ENCODE measurements at regions not wholly inside any gene's neighbourhood (a gene's known extent, or its start where the extent isn't known, plus 50 kb on each side); places are given as distances from the start of the nearest gene placed in this dataset.

GRCh38 chr12:107304588-107305532 is 211.5 kb upstream of the CRY1 start:
- no peak for TF ChIP-seq POLR2A (IDR thresholded peaks at IDR 0.05; ENCODE audit: low read depth, low read length)
- TF ChIP-seq MYC (IDR thresholded peaks at IDR 0.05; ENCODE audit: low read depth, low read length), result no peak
- no peak for TF ChIP-seq JUN (IDR thresholded peaks at IDR 0.05; ENCODE audit: borderline replicate concordance, insufficient read depth, insufficient read length, low read depth)
- Histone ChIP-seq H3K27me3 (ENCODE audit: control insufficient read depth in 2 of 2, insufficient read depth in 2 of 2, low read length in 2 of 2) (peaks cover 3 to 6% of the 10 kb centered on the region in 2 experiments), H3K4me1 (ENCODE audit: control insufficient read depth, extremely low read depth, insufficient read depth, low read length) (no peaks in the 10 kb centered on the region), H3K9me3 (replicated peaks; ENCODE audit: control insufficient read depth, insufficient read depth, low read length) (no peaks in the 10 kb centered on the region), H3K4me3 (replicated peaks in 1 of 3; ENCODE audit: insufficient read depth in 1 of 3, low read depth in 1 of 3, low read length in 3 of 3) (no peak overlapping the region), H4K20me1 (replicated peaks; ENCODE audit: control insufficient read depth, extremely low read depth, insufficient read depth, low read length) (no peaks in the 10 kb centered on the region), H3K9me1 (replicated peaks; ENCODE audit: control insufficient read depth, extremely low read depth, insufficient read depth, low read length) (no peaks in the 10 kb centered on the region), H3K36me3 (ENCODE audit: control insufficient read depth in 2 of 2, extremely low read depth in 1 of 2, insufficient read depth in 2 of 2, low read length in 2 of 2) (no peaks in the 10 kb centered on the region), H3K79me2 (ENCODE audit: control insufficient read depth, insufficient read depth, low read length) (no peaks in the 10 kb centered on the region), H3K27ac (ENCODE audit: insufficient read depth, low read depth, low read length) (no peak overlapping the region), H3K9ac (replicated peaks; ENCODE audit: extremely low read depth, insufficient read depth, low read length) (no peak overlapping the region), H3K4me2 (ENCODE audit: insufficient read depth, low read length) (no peak overlapping the region), H2AFZ (ENCODE audit: low read depth, low read length) (no peak overlapping the region)
- FAIRE-seq (no peak), DNase-seq (ENCODE audit: low read depth, low spot score) (no peak)
- no TSS peak for BruUV-seq (replicated peaks)
- intact Hi-C loops (cut with micrococcal nuclease) (no loop called here), dilution Hi-C loops (cut with MboI; ENCODE audit: extremely low pct_ligation_motif_present, low sequenced_read_pairs) (no loop called here)
- CTCF ChIA-PET, result interaction anchor here (1.1 kb wide), 1 partner anchor 25 kb away, joined by 3 read pairs; no protein-coding TSS in a partner anchor
- POLR2A ChIA-PET, result no interaction called here

GRCh38 chr12:107306141-107306659 is 212.9 kb upstream of the CRY1 start:
- no TSS peak for BruUV-seq (replicated peaks)
- H3K4me2 ChIP-seq (ENCODE audit: insufficient read depth, low read length), result no peak overlapping the region
- TF ChIP-seq EZH2 (IDR thresholded peaks at IDR 0.05; ENCODE audit: borderline replicate concordance, low read depth, low read length, severe bottlenecking), result no peak
- TF ChIP-seq FOS (IDR thresholded peaks at IDR 0.05; ENCODE audit: borderline replicate concordance, insufficient read depth, low read length), result no peak
- TF ChIP-seq JUN (IDR thresholded peaks at IDR 0.05; ENCODE audit: borderline replicate concordance, insufficient read depth, insufficient read length, low read depth), result no peak
- TF ChIP-seq GATA2 (IDR thresholded peaks at IDR 0.05; ENCODE audit: insufficient read depth, insufficient read length, low read depth, low read length), result no peak
- TF ChIP-seq MYC (IDR thresholded peaks at IDR 0.05; ENCODE audit: low read depth, low read length), result no peak
- no peak for TF ChIP-seq POLR2A (IDR thresholded peaks at IDR 0.05; ENCODE audit: low read depth, low read length)
- TF ChIP-seq, protein P1, sequence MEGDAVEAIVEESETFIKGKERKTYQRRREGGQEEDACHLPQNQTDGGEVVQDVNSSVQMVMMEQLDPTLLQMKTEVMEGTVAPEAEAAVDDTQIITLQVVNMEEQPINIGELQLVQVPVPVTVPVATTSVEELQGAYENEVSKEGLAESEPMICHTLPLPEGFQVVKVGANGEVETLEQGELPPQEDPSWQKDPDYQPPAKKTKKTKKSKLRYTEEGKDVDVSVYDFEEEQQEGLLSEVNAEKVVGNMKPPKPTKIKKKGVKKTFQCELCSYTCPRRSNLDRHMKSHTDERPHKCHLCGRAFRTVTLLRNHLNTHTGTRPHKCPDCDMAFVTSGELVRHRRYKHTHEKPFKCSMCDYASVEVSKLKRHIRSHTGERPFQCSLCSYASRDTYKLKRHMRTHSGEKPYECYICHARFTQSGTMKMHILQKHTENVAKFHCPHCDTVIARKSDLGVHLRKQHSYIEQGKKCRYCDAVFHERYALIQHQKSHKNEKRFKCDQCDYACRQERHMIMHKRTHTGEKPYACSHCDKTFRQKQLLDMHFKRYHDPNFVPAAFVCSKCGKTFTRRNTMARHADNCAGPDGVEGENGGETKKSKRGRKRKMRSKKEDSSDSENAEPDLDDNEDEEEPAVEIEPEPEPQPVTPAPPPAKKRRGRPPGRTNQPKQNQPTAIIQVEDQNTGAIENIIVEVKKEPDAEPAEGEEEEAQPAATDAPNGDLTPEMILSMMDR (IDR thresholded peaks at IDR 0.05; ENCODE audit: extremely low read depth in 1 of 2, insufficient read depth in 1 of 2, low read depth in 1 of 2, low read length in 2 of 2), result no peak
- no peak for TF ChIP-seq POLR2AphosphoS5 (IDR thresholded peaks at IDR 0.05; ENCODE audit: insufficient read depth, low read depth, low read length)
- TF ChIP-seq MAX (IDR thresholded peaks at IDR 0.05; ENCODE audit: insufficient read depth, insufficient read length), result no peak
- H3K27me3 ChIP-seq (ENCODE audit: control insufficient read depth in 2 of 2, insufficient read depth in 2 of 2, low read length in 2 of 2), result peaks cover 3 to 6% of the 10 kb centered on the region in 2 experiments
- no peak overlapping the region for H2AFZ ChIP-seq (ENCODE audit: low read depth, low read length)
- no peak overlapping the region for H3K4me3 ChIP-seq (replicated peaks in 1 of 3; ENCODE audit: insufficient read depth in 1 of 3, low read depth in 1 of 3, low read length in 3 of 3)
- no peaks in the 10 kb centered on the region for H3K4me1 ChIP-seq (ENCODE audit: control insufficient read depth, extremely low read depth, insufficient read depth, low read length)
- no peaks in the 10 kb centered on the region for H3K9me3 ChIP-seq (replicated peaks; ENCODE audit: control insufficient read depth, insufficient read depth, low read length)
- H3K9ac ChIP-seq (replicated peaks; ENCODE audit: extremely low read depth, insufficient read depth, low read length), result no peak overlapping the region
- DNase-seq (ENCODE audit: low read depth, low spot score) (no peak), FAIRE-seq (no peak)
- H3K27ac ChIP-seq (ENCODE audit: insufficient read depth, low read depth, low read length), result no peak overlapping the region
- ChIA-PET POLR2A (no interaction called here), CTCF (interaction anchor here (1.1 kb wide), 1 partner anchor 24 kb away, joined by 3 read pairs; no protein-coding TSS in a partner anchor)
- dilution Hi-C loops (cut with MboI; ENCODE audit: extremely low pct_ligation_motif_present, low sequenced_read_pairs), result no loop called here
- no peaks in the 10 kb centered on the region for H3K79me2 ChIP-seq (ENCODE audit: control insufficient read depth, insufficient read depth, low read length)
- H4K20me1 ChIP-seq (replicated peaks; ENCODE audit: control insufficient read depth, extremely low read depth, insufficient read depth, low read length), result no peaks in the 10 kb centered on the region
- H3K9me1 ChIP-seq (replicated peaks; ENCODE audit: control insufficient read depth, extremely low read depth, insufficient read depth, low read length), result no peaks in the 10 kb centered on the region
- intact Hi-C loops (cut with micrococcal nuclease), result no loop called here
- no peaks in the 10 kb centered on the region for H3K36me3 ChIP-seq (ENCODE audit: control insufficient read depth in 2 of 2, extremely low read depth in 1 of 2, insufficient read depth in 2 of 2, low read length in 2 of 2)
